ENCODE measurements at regions not wholly inside any gene's neighbourhood (a gene's known extent, or its start where the extent isn't known, plus 50 kb on each side); places are given as distances from the start of the nearest gene placed in this dataset.
"Not testable (repeated sequence)": the region's sequence is repeated elsewhere in the genome, so short reads cannot be mapped to it uniquely, and the experiment has no call there.

GRCh38 chr2:87636246-87636645 is 111.6 kb upstream of the PLGLB2 start:
- H3K79me2 ChIP-seq (ENCODE audit: insufficient read depth, low read length); H3K4me2 ChIP-seq (ENCODE audit: low read depth, low read length); H3K4me3 ChIP-seq (replicated peaks in 1 of 3; ENCODE audit: insufficient read depth in 1 of 3, low read depth in 2 of 3, low read length in 3 of 3); H3K9ac ChIP-seq (ENCODE audit: insufficient read depth, low read depth, low read length); FAIRE-seq; in situ Hi-C loops (cut with HindIII; ENCODE audit: extremely low pct_ligation_motif_present, low pct_unique_long_range_greater_than_20kb); H3K9me3 ChIP-seq (ENCODE audit: low read length); H3K4me1 ChIP-seq (ENCODE audit: insufficient read depth, low read length); H4K20me1 ChIP-seq (ENCODE audit: insufficient read depth, low read length); H3K27me3 ChIP-seq (ENCODE audit: control insufficient read depth in 1 of 2, insufficient read depth in 2 of 2, low read length in 2 of 2); BruUV-seq (replicated peaks); H2AFZ ChIP-seq (ENCODE audit: low read length); POLR2A ChIA-PET; H3K27ac ChIP-seq (ENCODE audit: extremely low read length, insufficient read depth, low read length); CTCF ChIA-PET (ENCODE audit: low intra/inter-chr PET ratio, low total read pairs); ATAC-seq; DNase-seq (ENCODE audit: low spot score); H3K36me3 ChIP-seq (replicated peaks in 1 of 2; ENCODE audit: control insufficient read depth in 1 of 2, insufficient read depth in 2 of 2, low read length in 2 of 2); intact Hi-C loops (cut with micrococcal nuclease; ENCODE audit: unreplicated experiment): not testable (repeated sequence)
- WGBS (ENCODE audit: low lambda C conversion rate): 91% methylated on average over 3 of the region's 7 CpGs

DNA sequence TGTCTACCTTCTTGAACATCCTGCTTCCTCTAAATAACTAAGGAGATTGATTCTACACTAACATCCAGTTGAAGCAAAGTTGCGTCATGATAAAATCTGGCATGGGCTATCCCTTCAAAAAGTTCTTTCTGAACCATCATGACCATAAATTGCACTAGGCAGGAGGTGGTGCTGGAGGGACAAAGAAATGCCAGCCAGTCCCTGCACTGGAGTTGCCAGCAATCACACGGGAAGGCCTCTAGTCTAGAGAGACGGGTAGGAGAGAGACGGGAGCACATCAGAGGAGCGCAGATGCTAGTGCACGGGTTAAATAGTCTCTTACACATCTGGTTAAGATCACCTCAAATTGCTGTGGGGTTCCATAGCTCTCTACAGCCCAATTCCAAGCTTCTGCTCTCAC is 111.2 kb upstream of the PLGLB2 start:
- H3K27me3 ChIP-seq (ENCODE audit: control insufficient read depth in 1 of 2, insufficient read depth in 2 of 2, low read length in 2 of 2); POLR2A ChIA-PET; CTCF ChIA-PET (ENCODE audit: low intra/inter-chr PET ratio, low total read pairs); FAIRE-seq; H3K9ac ChIP-seq (ENCODE audit: insufficient read depth, low read depth, low read length); H3K4me2 ChIP-seq (ENCODE audit: low read depth, low read length); in situ Hi-C loops (cut with HindIII; ENCODE audit: extremely low pct_ligation_motif_present, low pct_unique_long_range_greater_than_20kb); H4K20me1 ChIP-seq (ENCODE audit: insufficient read depth, low read length); H3K9me3 ChIP-seq (ENCODE audit: low read length); ATAC-seq; DNase-seq (ENCODE audit: low spot score); BruUV-seq (replicated peaks); H2AFZ ChIP-seq (ENCODE audit: low read length); intact Hi-C loops (cut with micrococcal nuclease; ENCODE audit: unreplicated experiment); H3K4me3 ChIP-seq (replicated peaks in 1 of 3; ENCODE audit: insufficient read depth in 1 of 3, low read depth in 2 of 3, low read length in 3 of 3); H3K27ac ChIP-seq (ENCODE audit: extremely low read length, insufficient read depth, low read length); H3K36me3 ChIP-seq (replicated peaks in 1 of 2; ENCODE audit: control insufficient read depth in 1 of 2, insufficient read depth in 2 of 2, low read length in 2 of 2); H3K4me1 ChIP-seq (ENCODE audit: insufficient read depth, low read length); H3K79me2 ChIP-seq (ENCODE audit: insufficient read depth, low read length): not testable (repeated sequence)
- 93% methylated on average over 5 of the region's 6 CpGs for WGBS (ENCODE audit: low lambda C conversion rate)

GRCh38 chr2:87637249-87637990 is 110.5 kb upstream of the PLGLB2 start:
- H3K27ac ChIP-seq (ENCODE audit: extremely low read length, insufficient read depth, low read length); in situ Hi-C loops (cut with HindIII; ENCODE audit: extremely low pct_ligation_motif_present, low pct_unique_long_range_greater_than_20kb); H3K9me3 ChIP-seq (ENCODE audit: low read length); H3K4me1 ChIP-seq (ENCODE audit: insufficient read depth, low read length); H4K20me1 ChIP-seq (ENCODE audit: insufficient read depth, low read length); DNase-seq (ENCODE audit: low spot score); H2AFZ ChIP-seq (ENCODE audit: low read length); POLR2A ChIA-PET; H3K36me3 ChIP-seq (replicated peaks in 1 of 2; ENCODE audit: control insufficient read depth in 1 of 2, insufficient read depth in 2 of 2, low read length in 2 of 2); H3K79me2 ChIP-seq (ENCODE audit: insufficient read depth, low read length); H3K9ac ChIP-seq (ENCODE audit: insufficient read depth, low read depth, low read length); H3K4me3 ChIP-seq (replicated peaks in 1 of 3; ENCODE audit: insufficient read depth in 1 of 3, low read depth in 2 of 3, low read length in 3 of 3); FAIRE-seq; ATAC-seq; H3K27me3 ChIP-seq (ENCODE audit: control insufficient read depth in 1 of 2, insufficient read depth in 2 of 2, low read length in 2 of 2); H3K4me2 ChIP-seq (ENCODE audit: low read depth, low read length); BruUV-seq (replicated peaks); intact Hi-C loops (cut with micrococcal nuclease; ENCODE audit: unreplicated experiment); CTCF ChIA-PET (ENCODE audit: low intra/inter-chr PET ratio, low total read pairs): not testable (repeated sequence)
- 87% methylated on average over 15 of the region's 15 CpGs for WGBS (ENCODE audit: low lambda C conversion rate)

- H3K4me3 ChIP-seq (replicated peaks in 1 of 3; ENCODE audit: insufficient read depth in 1 of 3, low read depth in 2 of 3, low read length in 3 of 3); in situ Hi-C loops (cut with HindIII; ENCODE audit: extremely low pct_ligation_motif_present, low pct_unique_long_range_greater_than_20kb); H3K9ac ChIP-seq (ENCODE audit: insufficient read depth, low read depth, low read length); H3K27me3 ChIP-seq (ENCODE audit: control insufficient read depth in 1 of 2, insufficient read depth in 2 of 2, low read length in 2 of 2); H2AFZ ChIP-seq (ENCODE audit: low read length); H3K9me3 ChIP-seq (ENCODE audit: low read length); H3K36me3 ChIP-seq (replicated peaks in 1 of 2; ENCODE audit: control insufficient read depth in 1 of 2, insufficient read depth in 2 of 2, low read length in 2 of 2); H3K4me1 ChIP-seq (ENCODE audit: insufficient read depth, low read length); DNase-seq (ENCODE audit: low spot score); H3K79me2 ChIP-seq (ENCODE audit: insufficient read depth, low read length); POLR2A ChIA-PET; FAIRE-seq; intact Hi-C loops (cut with micrococcal nuclease; ENCODE audit: unreplicated experiment); H3K27ac ChIP-seq (ENCODE audit: extremely low read length, insufficient read depth, low read length); ATAC-seq; H3K4me2 ChIP-seq (ENCODE audit: low read depth, low read length); CTCF ChIA-PET (ENCODE audit: low intra/inter-chr PET ratio, low total read pairs); H4K20me1 ChIP-seq (ENCODE audit: insufficient read depth, low read length); BruUV-seq (replicated peaks): not testable (repeated sequence)
- 87% methylated on average over 10 of the region's 10 CpGs for WGBS (ENCODE audit: low lambda C conversion rate)
These were observed 109.6 kb upstream of the PLGLB2 start for GRCh38 chr2:87638114-87638807.
